Sigmoid colon (tissue), 4 donors: ENCODE measurements at regions not wholly inside any gene's neighbourhood (a gene's known extent, or its start where the extent isn't known, plus 50 kb on each side); places are given as distances from the start of the nearest gene placed in this dataset.

Source experiments
- EP300 ChIP-seq, 4 donors: sonication (generic); formaldehyde crosslinking; IDR thresholded peaks; one replicate each; pipeline ENCODE4 v1.6.1; 2017; ENCODE audit warnings: antibody characterized with exemption in 4 of 4
- POLR2A ChIP-seq, 2 donors: fragments of 450-650 bp; IDR thresholded peaks; one replicate each; pipeline ENCODE4 v1.6.1; 2016; ENCODE audit warnings: antibody characterized with exemption in 2 of 2, mild to moderate bottlenecking in 2 of 2, moderate library complexity in 2 of 2
- POLR2AphosphoS5 ChIP-seq, 4 donors: sonication (generic); formaldehyde crosslinking; IDR thresholded peaks; one replicate each; pipeline ENCODE4 v1.6.1; 2017; ENCODE audit warnings: antibody characterized with exemption in 4 of 4
- TF ChIP-seq, protein P1 (sequence below), 4 experiments: fragments of 450-650 bp in 3 of 4; fragments of 200-600 bp in 1 of 4; IDR thresholded peaks; one replicate each; pipeline ENCODE4 v1.5.1; 2016 to 2019; ENCODE audit warnings: antibody characterized with exemption in 4 of 4, mild to moderate bottlenecking in 3 of 4, moderate library complexity in 2 of 4

DNA sequence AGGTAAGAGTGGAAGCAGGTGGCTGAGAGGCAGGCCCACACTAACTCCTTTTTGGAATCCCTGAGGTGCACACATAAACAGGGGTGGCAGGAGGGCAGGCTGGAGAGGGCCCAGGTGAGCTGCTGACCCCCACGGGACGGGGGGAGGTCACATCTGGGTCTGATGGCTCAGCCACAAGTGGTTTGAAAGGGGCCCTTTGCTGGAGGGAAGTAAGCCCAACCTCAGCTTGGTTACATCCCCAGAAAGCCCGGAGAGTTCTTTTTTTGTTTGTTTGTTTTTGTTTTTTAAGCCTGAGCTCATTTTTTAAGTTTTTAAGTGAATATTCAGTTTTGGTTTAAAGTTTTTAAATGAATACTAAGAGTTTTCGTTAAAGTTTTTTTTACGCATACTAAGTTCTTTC is 72.8 kb upstream of the CUX1 start:
- no peak for TF ChIP-seq EP300 (IDR thresholded peaks at IDR 0.05)
- TF ChIP-seq, protein P1, sequence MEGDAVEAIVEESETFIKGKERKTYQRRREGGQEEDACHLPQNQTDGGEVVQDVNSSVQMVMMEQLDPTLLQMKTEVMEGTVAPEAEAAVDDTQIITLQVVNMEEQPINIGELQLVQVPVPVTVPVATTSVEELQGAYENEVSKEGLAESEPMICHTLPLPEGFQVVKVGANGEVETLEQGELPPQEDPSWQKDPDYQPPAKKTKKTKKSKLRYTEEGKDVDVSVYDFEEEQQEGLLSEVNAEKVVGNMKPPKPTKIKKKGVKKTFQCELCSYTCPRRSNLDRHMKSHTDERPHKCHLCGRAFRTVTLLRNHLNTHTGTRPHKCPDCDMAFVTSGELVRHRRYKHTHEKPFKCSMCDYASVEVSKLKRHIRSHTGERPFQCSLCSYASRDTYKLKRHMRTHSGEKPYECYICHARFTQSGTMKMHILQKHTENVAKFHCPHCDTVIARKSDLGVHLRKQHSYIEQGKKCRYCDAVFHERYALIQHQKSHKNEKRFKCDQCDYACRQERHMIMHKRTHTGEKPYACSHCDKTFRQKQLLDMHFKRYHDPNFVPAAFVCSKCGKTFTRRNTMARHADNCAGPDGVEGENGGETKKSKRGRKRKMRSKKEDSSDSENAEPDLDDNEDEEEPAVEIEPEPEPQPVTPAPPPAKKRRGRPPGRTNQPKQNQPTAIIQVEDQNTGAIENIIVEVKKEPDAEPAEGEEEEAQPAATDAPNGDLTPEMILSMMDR (IDR thresholded peaks at IDR 0.05), result no peak
- no peak for TF ChIP-seq POLR2A (IDR thresholded peaks at IDR 0.05)
- no peak for TF ChIP-seq POLR2AphosphoS5 (IDR thresholded peaks at IDR 0.05)
